Stomach (tissue), 4 donors: ENCODE measurements at regions not wholly inside any gene's neighbourhood (a gene's known extent, or its start where the extent isn't known, plus 50 kb on each side); places are given as distances from the start of the nearest gene placed in this dataset.

Source experiments
- CTCF ChIP-seq, 7 experiments: fragments of 450-650 bp in 4 of 7; fragments of 200-600 bp in 3 of 7; sonication (generic) in 3 of 7; IDR thresholded peaks; one replicate each; pipeline ENCODE4 v1.5.1; 2016 to 2019; ENCODE audit warnings: antibody characterized with exemption in 7 of 7, control low read depth in 2 of 7, mild to moderate bottlenecking in 1 of 7
- POLR2A ChIP-seq, 4 donors: fragments of 450-650 bp; IDR thresholded peaks; one replicate each; pipeline ENCODE4 v1.6.1; 2016; ENCODE audit warnings: antibody characterized with exemption in 4 of 4, control low read depth in 2 of 4, mild to moderate bottlenecking in 1 of 4, moderate library complexity in 1 of 4

- TF ChIP-seq CTCF (IDR thresholded peaks at IDR 0.05) (no peak), POLR2A (IDR thresholded peaks at IDR 0.05) (no peak)
Measured at GRCh38 chr15:69951256-69951897, 146.3 kb downstream of the TLE3 start.
